Hepatocyte (in vitro differentiated cells): ENCODE measurements at regions not wholly inside any gene's neighbourhood (a gene's known extent, or its start where the extent isn't known, plus 50 kb on each side); places are given as distances from the start of the nearest gene placed in this dataset.

ENCODE experiments used
- EZH2 ChIP-seq: fragments of 200-600 bp; sonication (generic); IDR thresholded peaks from 2 replicates; pipeline ENCODE4 v1.6.1; 2016; ENCODE audit warnings: antibody characterized with exemption, mild to moderate bottlenecking, borderline replicate concordance
- TF ChIP-seq, protein P1 (sequence below): fragments of 200-600 bp; sonication (generic); IDR thresholded peaks from 2 replicates; pipeline ENCODE4 v1.5.1; 2016; ENCODE audit warnings: antibody characterized with exemption, mild to moderate bottlenecking; ENCODE audit not compliant: poor library complexity

DNA sequence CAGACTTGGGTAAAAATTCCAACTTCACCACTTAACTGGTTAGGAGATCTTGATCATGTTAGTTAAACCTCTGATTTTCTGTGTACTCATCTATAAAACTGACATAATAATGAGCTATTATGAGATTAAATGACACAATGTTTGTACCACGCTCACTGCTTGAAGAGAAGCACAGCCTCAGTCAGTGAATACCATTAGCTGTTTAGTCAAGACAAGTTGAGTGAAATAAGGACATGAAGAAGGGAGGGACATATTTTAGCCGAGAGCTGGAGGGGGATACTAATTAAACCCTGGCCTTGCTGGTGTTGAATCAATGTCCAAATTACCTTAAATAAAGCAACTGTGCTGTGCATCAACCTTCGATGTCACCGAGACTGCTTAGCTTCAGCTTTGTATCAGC lies 105.1 kb upstream of the TOX3 start:
- TF ChIP-seq, protein P1, sequence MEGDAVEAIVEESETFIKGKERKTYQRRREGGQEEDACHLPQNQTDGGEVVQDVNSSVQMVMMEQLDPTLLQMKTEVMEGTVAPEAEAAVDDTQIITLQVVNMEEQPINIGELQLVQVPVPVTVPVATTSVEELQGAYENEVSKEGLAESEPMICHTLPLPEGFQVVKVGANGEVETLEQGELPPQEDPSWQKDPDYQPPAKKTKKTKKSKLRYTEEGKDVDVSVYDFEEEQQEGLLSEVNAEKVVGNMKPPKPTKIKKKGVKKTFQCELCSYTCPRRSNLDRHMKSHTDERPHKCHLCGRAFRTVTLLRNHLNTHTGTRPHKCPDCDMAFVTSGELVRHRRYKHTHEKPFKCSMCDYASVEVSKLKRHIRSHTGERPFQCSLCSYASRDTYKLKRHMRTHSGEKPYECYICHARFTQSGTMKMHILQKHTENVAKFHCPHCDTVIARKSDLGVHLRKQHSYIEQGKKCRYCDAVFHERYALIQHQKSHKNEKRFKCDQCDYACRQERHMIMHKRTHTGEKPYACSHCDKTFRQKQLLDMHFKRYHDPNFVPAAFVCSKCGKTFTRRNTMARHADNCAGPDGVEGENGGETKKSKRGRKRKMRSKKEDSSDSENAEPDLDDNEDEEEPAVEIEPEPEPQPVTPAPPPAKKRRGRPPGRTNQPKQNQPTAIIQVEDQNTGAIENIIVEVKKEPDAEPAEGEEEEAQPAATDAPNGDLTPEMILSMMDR: no peak
- no peak for TF ChIP-seq EZH2
